GM18951 (cell line): ENCODE measurements at regions not wholly inside any gene's neighbourhood (a gene's known extent, or its start where the extent isn't known, plus 50 kb on each side); places are given as distances from the start of the nearest gene placed in this dataset.

Source experiments
- POLR2A ChIP-seq: IDR thresholded peaks from 4 replicates; pipeline ENCODE4 v1.6.1; 2011; ENCODE audit warnings: mild to moderate bottlenecking; ENCODE audit not compliant: insufficient read length, insufficient read depth; ENCODE audit errors: extremely low read depth
- in situ Hi-C: fragments of 300-500 bp; cut with MboI; formaldehyde crosslinking; loops from one replicate; pipeline ENCODE4 v1.12.0; 2022; ENCODE audit warnings: low sequenced_read_pairs, mixed read lengths, inconsistent platforms; ENCODE audit not compliant: unreplicated experiment

- in situ Hi-C loops: no loop called here
- TF ChIP-seq POLR2A: no peak
Observed at GRCh38 chr10:2992401-2993198, 74.7 kb upstream of the PFKP start.

GRCh38 chr10:2990764-2991163 lies 76.6 kb upstream of the PFKP start:
- TF ChIP-seq POLR2A: no peak
- in situ Hi-C loops: no loop called here

GRCh38 chr10:2989292-2989947 lies 77.9 kb upstream of the PFKP start:
- in situ Hi-C loops: no loop called here
- TF ChIP-seq POLR2A: no peak

- TF ChIP-seq POLR2A: no peak
- in situ Hi-C loops: no loop called here
Observed at GRCh38 chr10:2987185-2987768, 80.1 kb upstream of the PFKP start.

- in situ Hi-C loops: no loop called here
- no peak for TF ChIP-seq POLR2A
Observed at GRCh38 chr10:2986391-2986801, 81.0 kb upstream of the PFKP start.

GRCh38 chr10:2985729-2986232 lies 81.6 kb upstream of the PFKP start:
- no peak for TF ChIP-seq POLR2A
- in situ Hi-C loops: no loop called here

- in situ Hi-C loops: no loop called here
- TF ChIP-seq POLR2A: no peak
Observed at GRCh38 chr10:2984682-2985081, 82.7 kb upstream of the PFKP start.

GRCh38 chr10:2982146-2982545 lies 85.2 kb upstream of the PFKP start:
- in situ Hi-C loops: no loop called here
- no peak for TF ChIP-seq POLR2A

- in situ Hi-C loops: no loop called here
- TF ChIP-seq POLR2A: no peak
Observed at GRCh38 chr10:2981361-2981801, 86.0 kb upstream of the PFKP start.

- in situ Hi-C loops: no loop called here
- TF ChIP-seq POLR2A: no peak
Observed at GRCh38 chr10:2980791-2981360, 86.5 kb upstream of the PFKP start.

GRCh38 chr10:2980116-2980515 lies 87.2 kb upstream of the PFKP start:
- in situ Hi-C loops: no loop called here
- no peak for TF ChIP-seq POLR2A

- in situ Hi-C loops: loop anchor here (10.0 kb wide), 1 partner anchor 55 kb away; no protein-coding TSS in a partner anchor
- TF ChIP-seq POLR2A: no peak
Observed at GRCh38 chr10:2979306-2979705, 88.0 kb upstream of the PFKP start.
